ENCODE measurements at regions not wholly inside any gene's neighbourhood (a gene's known extent, or its start where the extent isn't known, plus 50 kb on each side); places are given as distances from the start of the nearest gene placed in this dataset.

- no peaks in the 10 kb centered on the region for H3K4me1 ChIP-seq (ENCODE audit: insufficient read depth, low read length)
- Mint-ChIP-seq H3K36me3 (ENCODE audit: low read depth) (no peaks in the 10 kb centered on the region), H3K27me3 (no peaks in the 10 kb centered on the region), H3K9me3 (no peaks in the 10 kb centered on the region), H3K4me3 (no peak overlapping the region), H3K27ac (no peak overlapping the region), H3K4me1 (ENCODE audit: low read depth) (no peaks in the 10 kb centered on the region)
- DNase-seq (no peak), ATAC-seq (ENCODE audit: poor library complexity) (no peak)
- H3K27me3 ChIP-seq (ENCODE audit: control insufficient read depth in 1 of 2, insufficient read depth in 2 of 2, low read length in 2 of 2), result no peaks in the 10 kb centered on the region
- H3K27ac ChIP-seq (ENCODE audit: low read depth in 1 of 2, low read length in 2 of 2), result no peak overlapping the region
- TF ChIP-seq, protein P1, sequence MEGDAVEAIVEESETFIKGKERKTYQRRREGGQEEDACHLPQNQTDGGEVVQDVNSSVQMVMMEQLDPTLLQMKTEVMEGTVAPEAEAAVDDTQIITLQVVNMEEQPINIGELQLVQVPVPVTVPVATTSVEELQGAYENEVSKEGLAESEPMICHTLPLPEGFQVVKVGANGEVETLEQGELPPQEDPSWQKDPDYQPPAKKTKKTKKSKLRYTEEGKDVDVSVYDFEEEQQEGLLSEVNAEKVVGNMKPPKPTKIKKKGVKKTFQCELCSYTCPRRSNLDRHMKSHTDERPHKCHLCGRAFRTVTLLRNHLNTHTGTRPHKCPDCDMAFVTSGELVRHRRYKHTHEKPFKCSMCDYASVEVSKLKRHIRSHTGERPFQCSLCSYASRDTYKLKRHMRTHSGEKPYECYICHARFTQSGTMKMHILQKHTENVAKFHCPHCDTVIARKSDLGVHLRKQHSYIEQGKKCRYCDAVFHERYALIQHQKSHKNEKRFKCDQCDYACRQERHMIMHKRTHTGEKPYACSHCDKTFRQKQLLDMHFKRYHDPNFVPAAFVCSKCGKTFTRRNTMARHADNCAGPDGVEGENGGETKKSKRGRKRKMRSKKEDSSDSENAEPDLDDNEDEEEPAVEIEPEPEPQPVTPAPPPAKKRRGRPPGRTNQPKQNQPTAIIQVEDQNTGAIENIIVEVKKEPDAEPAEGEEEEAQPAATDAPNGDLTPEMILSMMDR (IDR thresholded peaks at IDR 0.05), result no peak
- intact Hi-C loops (cut with DNase I, micrococcal nuclease), result no loop called here
- no peak overlapping the region for H3K4me3 ChIP-seq (ENCODE audit: low read length)
- H3K9me3 ChIP-seq (ENCODE audit: control insufficient read depth in 1 of 2, insufficient read depth in 1 of 2, low read length in 2 of 2), result no peaks in the 10 kb centered on the region
- no peaks in the 10 kb centered on the region for H3K36me3 ChIP-seq (ENCODE audit: insufficient read depth, low read length)
- POLR2A ChIA-PET, result no interaction called here
- CTCF ChIA-PET, result no interaction called here
Measured at GRCh38 chr12:131363841-131364495, 346.9 kb upstream of the SFSWAP start.

DNA sequence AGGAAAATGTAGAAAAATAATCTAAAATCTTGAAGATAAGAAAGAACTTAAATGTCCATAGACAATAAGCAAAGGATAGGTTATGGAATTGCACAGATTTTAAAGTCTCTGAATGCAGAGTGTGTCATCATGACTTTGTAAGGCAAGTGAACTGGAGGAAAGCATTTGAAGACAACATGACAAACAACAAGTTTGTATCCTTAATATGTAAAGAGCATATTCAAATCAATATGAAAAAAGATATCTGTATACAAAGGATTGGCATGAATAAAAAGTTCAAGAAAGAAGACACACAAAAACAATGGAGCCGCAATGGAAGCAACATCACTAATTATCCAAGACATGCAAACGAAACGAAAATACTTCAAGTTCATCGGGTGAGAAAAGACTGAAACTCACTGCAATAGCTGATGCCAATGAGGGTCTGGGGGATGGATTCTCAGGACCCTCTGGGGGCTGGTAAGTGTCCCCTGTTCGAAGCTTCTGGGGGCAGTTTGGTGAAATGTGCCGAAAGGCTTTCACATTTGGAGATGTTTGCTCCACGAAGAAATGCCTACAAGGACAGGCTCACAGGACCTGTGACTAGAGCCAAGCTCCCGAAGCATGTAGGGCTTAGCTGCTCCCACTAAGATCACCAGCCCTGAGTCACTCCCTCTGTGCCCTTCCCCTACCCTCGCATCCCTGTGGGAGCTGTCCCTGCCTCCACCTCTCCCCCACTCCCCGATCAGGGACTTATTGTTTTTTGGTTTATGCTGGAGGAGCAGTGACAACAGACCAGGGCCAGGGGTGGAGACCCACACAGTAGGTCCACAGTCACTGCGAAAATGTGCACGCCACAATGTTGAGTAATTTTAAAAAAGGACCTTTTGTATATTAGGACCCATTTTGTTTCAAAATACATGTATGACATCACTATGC is 345.7 kb upstream of the SFSWAP start:
- H3K36me3 Mint-ChIP-seq (ENCODE audit: low read depth), result no peaks in the 10 kb centered on the region
- H3K27ac Mint-ChIP-seq, result no peak overlapping the region
- H3K4me3 ChIP-seq (ENCODE audit: low read length), result no peak overlapping the region
- intact Hi-C loops (cut with DNase I, micrococcal nuclease), result no loop called here
- no peak for ATAC-seq (ENCODE audit: poor library complexity)
- no peak overlapping the region for H3K4me3 Mint-ChIP-seq
- no peaks in the 10 kb centered on the region for H3K9me3 ChIP-seq (ENCODE audit: control insufficient read depth in 1 of 2, insufficient read depth in 1 of 2, low read length in 2 of 2)
- DNase-seq, result no peak
- no peak overlapping the region for H3K27ac ChIP-seq (ENCODE audit: low read depth in 1 of 2, low read length in 2 of 2)
- H3K9me3 Mint-ChIP-seq, result no peaks in the 10 kb centered on the region
- no peaks in the 10 kb centered on the region for H3K4me1 Mint-ChIP-seq (ENCODE audit: low read depth)
- TF ChIP-seq, protein P1 (IDR thresholded peaks at IDR 0.05), result no peak
- ChIA-PET POLR2A (no interaction called here), CTCF (no interaction called here)
- no peaks in the 10 kb centered on the region for H3K4me1 ChIP-seq (ENCODE audit: insufficient read depth, low read length)
- no peaks in the 10 kb centered on the region for H3K27me3 Mint-ChIP-seq
- no peaks in the 10 kb centered on the region for H3K36me3 ChIP-seq (ENCODE audit: insufficient read depth, low read length)
- H3K27me3 ChIP-seq (ENCODE audit: control insufficient read depth in 1 of 2, insufficient read depth in 2 of 2, low read length in 2 of 2), result no peaks in the 10 kb centered on the region

- Mint-ChIP-seq H3K27me3 (no peaks in the 10 kb centered on the region), H3K4me1 (ENCODE audit: low read depth) (no peaks in the 10 kb centered on the region), H3K36me3 (ENCODE audit: low read depth) (no peaks in the 10 kb centered on the region), H3K9me3 (no peaks in the 10 kb centered on the region), H3K27ac (no peak overlapping the region), H3K4me3 (no peak overlapping the region)
- Histone ChIP-seq H3K4me3 (ENCODE audit: low read length) (no peak overlapping the region), H3K4me1 (ENCODE audit: insufficient read depth, low read length) (no peaks in the 10 kb centered on the region), H3K27ac (ENCODE audit: low read depth in 1 of 2, low read length in 2 of 2) (no peak overlapping the region), H3K9me3 (ENCODE audit: control insufficient read depth in 1 of 2, insufficient read depth in 1 of 2, low read length in 2 of 2) (no peaks in the 10 kb centered on the region), H3K27me3 (ENCODE audit: control insufficient read depth in 1 of 2, insufficient read depth in 2 of 2, low read length in 2 of 2) (no peaks in the 10 kb centered on the region), H3K36me3 (ENCODE audit: insufficient read depth, low read length) (no peaks in the 10 kb centered on the region)
- TF ChIP-seq, protein P1 (IDR thresholded peaks at IDR 0.05), result no peak
- ChIA-PET CTCF (no interaction called here), POLR2A (no interaction called here)
- no peak for DNase-seq
- no peak for ATAC-seq (ENCODE audit: poor library complexity)
- intact Hi-C loops (cut with DNase I, micrococcal nuclease), result no loop called here
Measured at GRCh38 chr12:131365821-131366260, 345.0 kb upstream of the SFSWAP start.
